C4-2B (cell line): ENCODE measurements at regions not wholly inside any gene's neighbourhood (a gene's known extent, or its start where the extent isn't known, plus 50 kb on each side); places are given as distances from the start of the nearest gene placed in this dataset.

Source experiments
- CTCF ChIP-seq: fragments of 450-650 bp; conservative IDR thresholded peaks from 2 replicates; pipeline ENCODE4 v1.5.1; 2017; ENCODE audit warnings: mild to moderate bottlenecking
- ZFX ChIP-seq: fragments of 450-650 bp; IDR thresholded peaks from 2 replicates; pipeline ENCODE4 v1.6.1; 2017

DNA sequence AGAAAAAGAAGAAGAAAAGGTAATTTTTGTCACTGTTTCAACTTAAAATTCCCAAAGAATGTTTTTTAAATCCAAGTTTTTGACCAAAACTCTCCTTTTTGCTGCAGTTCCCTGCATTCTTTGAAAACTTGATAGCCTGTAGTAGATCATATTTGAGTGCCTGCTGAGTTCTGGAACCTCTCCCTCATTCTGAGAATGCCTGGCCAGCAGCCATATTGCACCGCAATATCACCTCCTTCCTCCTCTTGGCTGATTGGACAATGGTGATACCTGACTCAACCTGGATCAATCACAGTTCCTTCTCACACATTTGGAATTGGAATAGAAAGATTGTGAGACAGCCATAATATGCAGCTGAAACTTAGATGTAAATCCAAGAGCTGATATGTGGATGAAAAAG is 97.6 kb upstream of the GAP43 start:
- no peak for TF ChIP-seq ZFX
- TF ChIP-seq CTCF = no peak
